GM11168 (cell line): ENCODE measurements at regions not wholly inside any gene's neighbourhood (a gene's known extent, or its start where the extent isn't known, plus 50 kb on each side); places are given as distances from the start of the nearest gene placed in this dataset.

Source experiments
- in situ Hi-C: fragments of 300-500 bp; cut with MboI; formaldehyde crosslinking; loops from one replicate; pipeline ENCODE4 v1.12.0; 2022; ENCODE audit warnings: low sequenced_read_pairs; ENCODE audit not compliant: unreplicated experiment

GRCh38 chr10:118246332-118247295 lies 95.5 kb downstream of the FAM204A start:
- in situ Hi-C loops: loop anchor here (25.0 kb wide), 1 partner anchor 709 kb away; the partner anchor contains the start of gene EMX2

- in situ Hi-C loops: loop anchor here (25.0 kb wide), 1 partner anchor 707 kb away; the partner anchor contains the start of gene EMX2
Observed at GRCh38 chr10:118243907-118244306, 98.2 kb downstream of the FAM204A start.

DNA sequence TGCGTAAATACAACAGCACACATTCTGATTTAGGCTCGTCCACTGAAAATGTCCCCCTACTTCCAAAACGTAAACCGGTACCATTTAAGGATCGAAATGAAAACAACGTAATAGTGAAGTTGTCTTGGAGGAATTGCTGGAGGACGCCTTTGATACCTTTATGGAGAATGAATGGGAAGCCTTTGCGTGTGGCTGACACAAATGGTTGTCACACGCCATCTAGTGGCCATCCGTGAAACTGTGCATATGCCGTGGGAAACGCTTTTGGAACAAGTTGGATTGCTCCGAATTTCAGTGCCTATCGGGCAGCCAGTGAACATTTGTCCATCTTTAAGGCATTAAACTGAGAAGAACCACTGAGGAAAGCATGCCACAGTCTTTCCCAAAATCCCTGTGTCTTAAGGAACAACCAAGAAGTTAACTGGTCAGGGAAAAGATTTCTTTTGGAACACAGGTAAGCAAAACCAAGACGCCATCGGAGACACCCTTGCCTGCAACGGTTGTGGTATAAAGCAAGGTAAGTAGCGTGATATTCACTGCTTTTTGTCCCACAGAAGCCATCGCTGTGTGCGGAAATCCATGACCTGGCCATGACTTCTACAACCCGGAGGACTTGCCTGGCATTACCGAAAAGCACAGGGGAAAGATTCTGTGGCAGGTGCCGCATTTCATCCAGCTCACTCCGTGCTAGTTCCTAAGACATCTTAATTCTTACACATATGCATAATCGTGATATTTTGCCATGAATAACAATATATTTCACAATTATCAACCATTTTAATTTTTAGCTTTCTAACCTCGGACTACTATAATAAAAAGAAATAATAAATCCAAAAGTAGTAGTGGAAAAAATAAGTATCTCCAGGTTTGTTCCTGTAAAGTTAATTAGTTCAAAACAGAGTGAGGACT lies 100.6 kb downstream of the FAM204A start:
- in situ Hi-C loops: loop anchor here (25.0 kb wide), 1 partner anchor 704 kb away; the partner anchor contains the start of gene EMX2

GRCh38 chr10:118239236-118239630 lies 102.9 kb downstream of the FAM204A start:
- in situ Hi-C loops: loop anchor here (25.0 kb wide), 1 partner anchor 702 kb away; the partner anchor contains the start of gene EMX2

- in situ Hi-C loops: loop anchor here (25.0 kb wide), 1 partner anchor 701 kb away; the partner anchor contains the start of gene EMX2
Observed at GRCh38 chr10:118238573-118239235, 103.4 kb downstream of the FAM204A start.

GRCh38 chr10:118237930-118238329 lies 104.2 kb downstream of the FAM204A start:
- in situ Hi-C loops: loop anchor here (25.0 kb wide), 1 partner anchor 701 kb away; the partner anchor contains the start of gene EMX2

GRCh38 chr10:118234683-118235082 lies 107.4 kb downstream of the FAM204A start:
- in situ Hi-C loops: loop anchor here (25.0 kb wide), 1 partner anchor 697 kb away; the partner anchor contains the start of gene EMX2

- in situ Hi-C loops: no loop called here
Observed at GRCh38 chr10:118220346-118220850, 121.7 kb downstream of the FAM204A start.

GRCh38 chr10:118218562-118218961 lies 123.6 kb downstream of the FAM204A start:
- in situ Hi-C loops: no loop called here

GRCh38 chr10:118216571-118217170 lies 125.5 kb downstream of the FAM204A start:
- in situ Hi-C loops: no loop called here

- in situ Hi-C loops: no loop called here
Observed at GRCh38 chr10:118216020-118216419, 126.1 kb downstream of the FAM204A start.

- in situ Hi-C loops: no loop called here
Observed at GRCh38 chr10:118214776-118215175, 127.3 kb downstream of the FAM204A start.

DNA sequence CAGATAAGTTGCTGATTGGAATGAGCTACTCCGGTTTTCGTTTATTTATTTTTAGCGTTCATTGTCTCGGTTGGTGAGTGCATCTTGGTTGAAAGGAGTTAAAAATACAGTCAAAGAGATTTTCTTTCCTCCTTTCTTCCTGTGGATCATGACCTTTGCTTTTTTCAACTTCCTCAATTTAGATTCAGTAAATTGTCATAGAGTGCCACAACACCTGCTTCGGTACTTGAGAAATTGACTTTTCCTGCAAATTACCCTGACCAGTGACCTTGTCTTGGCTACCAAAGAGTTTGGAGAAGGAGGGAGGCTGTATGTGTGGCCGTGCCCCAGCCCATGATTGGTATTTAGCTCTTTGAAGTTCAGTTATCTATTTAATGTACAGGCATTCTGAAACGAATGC lies 128.7 kb downstream of the FAM204A start:
- in situ Hi-C loops: no loop called here

DNA sequence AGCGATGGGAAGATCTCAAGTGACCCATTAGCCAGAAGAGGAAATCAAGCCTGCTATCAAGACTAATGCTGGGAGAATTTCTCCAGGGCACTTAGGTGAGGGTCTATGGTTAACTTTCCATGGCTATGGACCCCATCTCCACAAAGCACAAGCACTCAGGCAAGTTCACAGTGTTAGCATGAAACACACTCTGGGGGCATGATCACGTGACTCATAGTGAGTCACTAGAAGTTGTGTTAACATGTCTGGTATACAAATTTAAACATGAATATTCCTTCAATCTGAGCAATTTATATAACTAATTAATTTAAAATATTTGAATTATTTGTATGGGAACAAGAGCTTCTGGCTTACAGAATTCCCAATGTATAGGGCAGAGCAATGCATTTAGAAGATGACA lies 131.8 kb downstream of the FAM204A start:
- in situ Hi-C loops: no loop called here

GRCh38 chr10:118209215-118209614 lies 132.9 kb downstream of the FAM204A start:
- in situ Hi-C loops: no loop called here

GRCh38 chr10:118207470-118208007 lies 134.6 kb downstream of the FAM204A start:
- in situ Hi-C loops: no loop called here

DNA sequence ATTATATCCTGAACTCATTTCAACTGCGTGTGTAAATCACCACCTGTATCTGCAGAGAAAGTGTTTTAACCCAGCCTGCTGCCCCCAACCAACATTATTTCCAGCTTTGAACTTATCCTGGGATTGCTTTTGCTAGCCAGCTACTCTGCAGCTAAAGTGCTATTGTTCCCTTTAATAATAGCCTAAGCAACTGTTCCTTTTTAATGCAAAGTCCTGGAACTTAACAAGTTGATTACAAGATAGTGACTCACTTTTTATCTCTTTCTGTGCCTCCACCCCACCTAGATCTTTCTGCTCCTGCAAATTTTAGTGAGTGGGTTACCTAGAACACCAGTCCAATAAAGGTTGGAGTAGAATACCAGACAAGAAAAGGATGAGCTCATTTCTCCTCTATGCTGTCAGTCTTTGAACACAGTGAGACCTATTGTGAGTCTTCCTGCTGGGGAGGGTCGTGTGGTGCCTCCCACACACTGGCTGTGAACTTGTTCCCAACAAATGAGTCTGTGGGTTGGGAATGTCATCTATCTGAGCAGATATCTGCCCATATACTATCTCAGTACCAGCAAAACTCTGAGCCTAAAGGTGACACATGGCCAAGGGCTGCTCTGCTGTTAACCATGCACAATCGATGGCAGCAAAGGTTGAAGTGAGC lies 137.7 kb downstream of the FAM204A start:
- in situ Hi-C loops: no loop called here

- in situ Hi-C loops: no loop called here
Observed at GRCh38 chr10:118203461-118203860, 138.7 kb downstream of the FAM204A start.
